ENCODE measurements at regions not wholly inside any gene's neighbourhood (a gene's known extent, or its start where the extent isn't known, plus 50 kb on each side); places are given as distances from the start of the nearest gene placed in this dataset.

- no peak overlapping the region for H3K27ac ChIP-seq (ENCODE audit: control insufficient read depth, insufficient read depth)
- H3K9ac ChIP-seq (ENCODE audit: control insufficient read depth, insufficient read depth, low read length), result no peak overlapping the region
- intact Hi-C loops (cut with micrococcal nuclease; ENCODE audit: unreplicated experiment), result no loop called here
- FAIRE-seq (no peak), DNase-seq (ENCODE audit: low read depth, low spot score) (no peak), ATAC-seq (no peak)
- H3K9me3 ChIP-seq (replicated peaks; ENCODE audit: control insufficient read depth, insufficient read depth, low read length), result no peaks in the 10 kb centered on the region
- in situ Hi-C loops (cut with MboI), result no loop called here
- WGBS (ENCODE audit: insufficient coverage, insufficient replicate concordance, low lambda C conversion rate, missing lambda C conversion rate), result 42% methylated on average over 3 of the region's 3 CpGs
- ChIA-PET SMC1A (ENCODE audit: uncharacterized antibody, unreplicated experiment) (interaction anchor here (1.1 to 2.2 kb wide), 4 partner anchors 9 to 188 kb away, joined by 3 to 8 read pairs (median 4); no protein-coding TSS in a partner anchor), RAD21 (ENCODE audit: unreplicated experiment) (interaction anchor here (0.9 kb wide), 1 partner anchor 10 kb away, joined by 3 read pairs; no protein-coding TSS in a partner anchor), CTCF (interaction anchor here (0.6 to 1.2 kb wide), 4 partner anchors 10 to 573 kb away, joined by 3 read pairs; no protein-coding TSS in a partner anchor), POLR2A (no interaction called here)
- H3K4me2 ChIP-seq (ENCODE audit: control insufficient read depth, insufficient read depth), result no peak overlapping the region
- no peaks in the 10 kb centered on the region for H3K27me3 ChIP-seq (replicated peaks in 1 of 2; ENCODE audit: control insufficient read depth in 2 of 2, insufficient read depth in 2 of 2, low read length in 1 of 2)
- no TSS peak for BruUV-seq (replicated peaks)
- no peaks in the 10 kb centered on the region for H3K36me3 ChIP-seq (ENCODE audit: control insufficient read depth in 2 of 2, insufficient read depth in 2 of 2, low read length in 1 of 2)
- TF ChIP-seq EED (IDR thresholded peaks at IDR 0.05; ENCODE audit: low read depth) (no peak), IKZF1 (conservative IDR thresholded peaks at IDR 0.05) (no peak), PBX3 (IDR thresholded peaks at IDR 0.05; ENCODE audit: insufficient replicate concordance, low read depth, low read length) (no peak), MYB (IDR thresholded peaks at IDR 0.05; ENCODE audit: borderline replicate concordance, low read depth, low read length) (no peak), MTA3 (IDR thresholded peaks at IDR 0.05; ENCODE audit: borderline replicate concordance, low read length) (no peak), POU2F2 (IDR thresholded peaks at IDR 0.05; ENCODE audit: borderline replicate concordance, low read depth, low read length) (no peak), FOS (IDR thresholded peaks at IDR 0.05; ENCODE audit: borderline replicate concordance, extremely low read depth, insufficient read length) (no peak), RB1 (IDR thresholded peaks at IDR 0.05; ENCODE audit: borderline replicate concordance) (no peak), CEBPZ (IDR thresholded peaks at IDR 0.05; ENCODE audit: low read depth, low read length) (no peak), NFXL1 (IDR thresholded peaks at IDR 0.05; ENCODE audit: borderline replicate concordance) (no peak), RCOR1 (conservative IDR thresholded peaks at IDR 0.05; ENCODE audit: low read depth, low read length) (no peak), TCF7 (IDR thresholded peaks at IDR 0.05; ENCODE audit: borderline replicate concordance) (no peak)
- H4K20me1 ChIP-seq (ENCODE audit: control insufficient read depth, insufficient read depth), result no peaks in the 10 kb centered on the region
- no peaks in the 10 kb centered on the region for H3K79me2 ChIP-seq (ENCODE audit: control insufficient read depth, insufficient read depth, low read length)
- H3K4me1 ChIP-seq (ENCODE audit: control insufficient read depth, insufficient read depth, low read length), result no peaks in the 10 kb centered on the region
- no peak overlapping the region for H3K4me3 ChIP-seq
- no peak overlapping the region for H2AFZ ChIP-seq (ENCODE audit: control insufficient read depth, low read depth, low read length)
Measured at GRCh38 chr4:43782391-43782790, 666.2 kb downstream of the KCTD8 start.

Measured in GM12878 (cell line).